ENCODE measurements at regions not wholly inside any gene's neighbourhood (a gene's known extent, or its start where the extent isn't known, plus 50 kb on each side); places are given as distances from the start of the nearest gene placed in this dataset.

DNA sequence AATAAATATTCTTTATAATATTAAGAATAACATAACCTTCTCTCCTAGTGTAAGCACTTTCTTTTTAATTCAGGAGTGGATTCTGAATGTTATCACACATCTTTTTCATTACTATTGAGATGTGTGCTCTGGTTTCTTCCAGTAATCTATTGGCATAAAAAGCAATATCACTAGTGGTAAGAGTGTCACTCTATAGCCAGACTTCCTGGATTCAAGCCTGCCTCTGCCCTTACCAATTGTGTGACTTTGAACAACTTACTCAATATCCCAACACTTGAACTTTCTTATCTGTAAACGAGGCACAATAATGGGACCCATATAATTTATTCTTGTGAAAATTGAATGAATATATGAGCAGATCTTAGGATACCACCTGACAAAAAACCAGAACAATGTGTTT is 71.0 kb downstream of the SEM1 start:
- DNase-seq, result no peak

DNA sequence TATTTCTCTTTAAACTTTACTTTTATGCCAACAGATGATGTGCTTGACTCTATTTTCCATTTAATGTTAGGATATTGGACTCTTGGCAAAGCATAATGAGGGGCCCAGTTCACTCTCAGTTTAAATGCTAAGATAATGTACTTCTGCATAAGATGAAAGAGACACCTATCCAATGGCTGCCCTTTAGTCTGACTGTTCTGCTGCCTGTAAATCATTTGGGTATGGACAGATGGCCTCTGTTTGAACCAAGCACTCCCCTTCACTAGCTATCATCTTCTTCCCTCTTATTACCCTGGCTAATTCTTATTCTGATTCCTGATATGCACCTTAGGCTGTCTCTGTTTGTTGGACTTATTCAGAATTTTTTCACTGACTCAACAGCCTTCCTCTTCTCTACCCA is 72.1 kb downstream of the SEM1 start:
- no peak for DNase-seq

DNA sequence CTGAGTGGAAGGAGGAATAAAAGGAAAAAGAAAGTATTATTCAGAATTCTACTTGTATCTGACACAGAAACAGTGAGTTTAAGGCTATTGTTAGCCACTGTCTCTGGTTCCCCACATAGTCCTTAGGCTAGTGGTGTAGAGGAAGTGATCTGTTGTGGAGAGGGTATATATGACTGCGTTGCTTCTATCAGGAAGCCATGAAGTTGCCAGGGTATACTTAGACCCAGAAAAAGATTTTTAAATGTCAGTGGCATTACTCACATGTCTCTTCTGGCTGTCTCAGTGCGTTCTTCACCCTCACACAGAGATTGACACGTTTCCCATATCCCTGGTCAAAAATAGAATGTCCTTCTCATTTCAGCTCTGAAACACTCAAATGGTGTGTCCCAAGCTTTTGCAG is 72.7 kb downstream of the SEM1 start:
- DNase-seq, result no peak

DNA sequence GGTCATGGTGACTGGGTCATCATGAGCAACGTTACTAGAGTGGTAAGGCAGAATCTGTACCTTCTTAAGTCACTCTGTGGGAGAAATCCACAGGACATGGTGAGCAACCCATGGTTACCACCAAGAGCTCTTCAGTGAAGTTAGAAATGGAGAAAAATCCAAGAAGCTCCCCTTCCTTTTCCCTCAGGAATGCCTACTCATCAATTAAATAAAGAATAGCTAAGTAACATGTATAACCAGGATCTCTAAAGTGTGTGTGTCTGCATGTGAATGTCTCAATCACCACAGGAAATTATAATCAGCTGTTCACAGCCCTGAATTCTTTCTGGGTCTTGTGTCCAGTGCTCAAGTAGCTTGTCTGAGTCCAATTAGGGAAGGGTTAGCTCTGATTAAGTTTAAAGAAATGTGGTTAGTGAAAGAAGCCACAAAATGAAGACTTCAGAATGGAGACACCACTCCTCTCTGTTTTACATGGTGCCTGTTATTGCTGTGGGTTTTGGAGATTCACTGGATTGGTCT is 73.2 kb downstream of the SEM1 start:
- no peak for DNase-seq

DNA sequence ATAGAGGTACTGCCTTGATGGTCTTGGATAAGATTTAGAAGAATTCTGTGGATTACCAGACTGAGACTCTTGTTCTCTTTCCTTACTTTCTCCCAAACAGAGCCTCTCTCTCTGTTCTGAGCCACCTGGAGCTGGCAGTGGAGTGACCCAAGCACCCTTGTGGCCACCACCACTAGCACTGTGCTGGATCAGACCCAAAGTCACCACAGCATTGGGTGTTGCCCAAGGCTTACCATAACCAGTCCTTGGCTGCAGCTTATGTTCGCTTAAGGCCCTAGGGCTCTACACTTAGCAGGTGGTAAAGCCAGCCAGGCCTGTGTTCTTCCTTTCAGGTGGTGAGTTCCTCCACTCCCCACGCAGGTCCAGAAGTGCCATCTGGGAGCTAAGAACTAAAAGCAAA is 79.8 kb downstream of the SEM1 start:
- no peak for DNase-seq

DNA sequence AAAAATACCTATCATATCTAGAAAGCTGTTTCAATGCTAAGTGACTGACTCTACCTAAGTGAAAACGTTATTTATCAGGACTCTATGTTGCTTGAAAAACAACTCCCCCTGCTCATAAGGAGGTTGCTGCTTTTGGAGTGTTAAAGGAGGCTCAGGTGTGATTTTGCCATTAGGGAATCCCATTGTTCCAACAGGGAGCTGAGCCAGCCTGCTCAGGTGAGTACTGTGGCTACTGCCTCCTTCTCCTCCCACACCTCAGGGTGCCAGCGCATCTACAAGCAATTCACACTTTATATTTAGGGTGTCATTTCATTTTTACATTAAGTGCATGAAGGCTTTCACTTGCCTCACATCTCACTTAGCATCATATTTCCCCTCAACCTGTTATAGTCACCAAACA is 84.7 kb downstream of the SEM1 start:
- DNase-seq, result no peak

DNA sequence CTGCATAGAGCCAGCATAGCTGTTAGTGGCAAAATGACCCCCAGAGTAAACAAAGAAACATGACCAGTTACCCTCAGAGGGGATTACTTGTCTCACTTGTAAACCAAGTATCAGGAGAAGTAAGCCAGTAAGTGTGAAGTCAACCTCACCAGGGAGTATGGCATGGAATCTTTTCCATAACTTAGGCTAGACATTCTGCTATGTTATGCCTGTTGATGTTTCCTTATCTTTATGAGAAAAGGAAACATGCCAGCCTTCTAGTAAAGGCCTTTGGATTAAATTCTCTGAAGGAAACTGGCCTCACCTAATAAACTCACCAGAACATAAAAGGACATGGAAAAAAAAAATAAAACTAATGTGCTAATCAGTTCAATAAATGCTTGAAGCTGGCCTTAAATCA is 87.7 kb downstream of the SEM1 start:
- no peak for DNase-seq

DNA sequence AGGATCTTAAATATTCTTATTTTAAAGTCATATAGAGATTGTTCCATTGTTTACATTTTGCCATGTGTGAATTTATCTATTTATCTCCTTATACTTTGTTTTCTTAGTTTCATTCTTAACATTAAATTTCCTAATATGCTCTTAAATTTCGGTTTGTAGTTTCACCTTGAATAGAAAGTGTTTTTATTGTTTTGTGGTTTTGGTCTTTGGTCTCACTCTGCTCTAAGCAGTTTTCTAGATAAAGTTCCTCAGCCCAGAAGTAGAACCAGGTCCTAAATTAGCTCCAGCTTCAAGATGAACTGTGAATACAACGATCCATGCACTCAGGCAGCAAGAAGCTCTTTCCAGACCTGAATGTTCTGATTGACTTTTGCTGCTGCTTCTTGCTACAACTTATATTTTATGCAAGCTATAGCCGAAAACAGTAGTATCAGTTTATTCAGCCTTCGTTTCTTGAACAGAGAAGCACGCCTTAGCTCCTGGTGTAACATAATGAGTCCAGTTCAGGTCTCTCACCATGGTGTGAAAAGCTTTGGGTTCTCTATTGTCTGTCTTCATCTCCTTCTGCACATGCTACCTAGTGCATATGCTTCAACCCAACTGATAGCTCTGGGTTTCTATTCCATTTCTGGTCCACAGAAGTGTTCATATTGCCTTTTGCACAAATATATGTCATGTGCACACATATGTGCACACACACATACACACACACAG is 95.3 kb downstream of the SEM1 start:
- no peak for DNase-seq

DNA sequence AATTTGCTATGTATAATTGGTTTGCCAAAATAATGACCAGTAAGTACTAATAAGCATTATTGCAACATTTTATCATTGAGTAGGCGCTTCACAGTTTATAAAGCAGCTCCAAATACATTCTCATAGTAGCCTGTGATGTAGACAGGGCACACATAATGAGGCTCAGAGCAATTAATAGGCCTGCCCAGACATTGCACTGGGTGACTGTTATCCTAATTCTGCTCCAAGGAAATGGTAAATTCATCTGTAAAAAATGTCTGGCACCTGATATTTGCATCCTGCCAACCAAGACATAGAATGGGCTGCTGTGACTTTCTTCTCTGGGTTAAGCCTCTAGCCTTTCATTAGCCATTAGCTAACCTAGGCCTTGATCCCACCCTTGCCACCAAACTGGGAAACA is 97.6 kb downstream of the SEM1 start:
- DNase-seq, result no peak

DNA sequence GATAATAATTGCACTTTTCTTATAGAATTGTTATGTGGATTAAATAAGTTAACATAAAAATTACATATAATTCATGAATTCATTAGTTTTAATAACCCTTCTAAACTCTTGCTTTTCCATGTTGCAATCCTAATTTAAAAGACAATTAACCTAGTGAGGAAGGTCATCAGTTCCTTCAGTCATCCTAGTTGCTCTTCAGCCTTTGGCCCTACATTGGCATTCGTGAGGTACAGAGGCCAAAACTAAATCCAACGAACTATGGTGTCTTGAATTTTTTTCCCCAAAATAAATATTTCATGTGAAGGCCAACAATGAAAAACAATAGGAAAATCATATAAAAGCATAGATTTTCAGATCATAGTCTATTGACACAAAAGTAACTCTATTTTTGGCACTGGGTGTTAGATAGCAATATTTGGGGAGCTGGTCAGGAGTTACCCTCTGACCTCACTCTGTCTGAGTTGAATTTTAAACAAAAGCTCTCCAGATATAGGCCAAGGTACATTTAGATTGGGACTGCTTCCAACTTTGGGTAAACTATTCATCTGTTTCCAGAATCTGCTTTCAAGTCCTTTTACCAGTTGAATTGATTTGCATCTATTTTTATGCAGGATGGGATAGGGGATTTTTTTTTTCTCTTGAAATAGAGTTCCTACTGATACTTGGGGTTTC is 104.5 kb downstream of the SEM1 start:
- DNase-seq, result no peak

DNA sequence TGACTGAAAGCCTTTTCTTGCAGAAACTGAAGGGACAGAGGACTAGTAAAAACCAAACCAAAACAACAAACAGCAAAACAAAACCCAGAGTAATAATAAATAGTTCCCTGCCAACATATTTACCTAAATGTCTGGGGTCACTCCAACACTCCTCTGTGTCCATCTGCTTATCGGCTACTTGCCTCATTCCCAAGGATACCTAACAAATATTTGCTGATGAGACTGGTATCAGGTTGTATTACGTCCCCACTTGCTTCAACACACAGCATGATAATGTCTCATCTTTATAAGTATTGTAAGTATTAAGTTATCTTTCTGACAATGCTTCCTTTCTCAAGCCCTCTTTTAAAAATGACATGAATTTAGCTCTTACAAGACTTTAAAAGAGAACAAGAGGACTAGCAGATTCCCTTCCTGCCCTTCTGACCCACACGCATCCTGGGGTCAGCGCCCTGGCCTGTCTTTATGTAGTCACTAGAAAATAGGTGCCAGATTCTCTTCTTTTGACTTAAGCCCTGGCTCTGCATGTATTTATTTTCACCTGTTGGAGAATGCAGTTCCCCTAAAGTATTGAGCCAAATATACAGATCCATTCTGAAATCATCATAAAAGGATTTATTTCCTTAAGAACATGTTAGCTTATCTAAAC is 110.2 kb downstream of the SEM1 start:
- DNase-seq, result no peak

DNA sequence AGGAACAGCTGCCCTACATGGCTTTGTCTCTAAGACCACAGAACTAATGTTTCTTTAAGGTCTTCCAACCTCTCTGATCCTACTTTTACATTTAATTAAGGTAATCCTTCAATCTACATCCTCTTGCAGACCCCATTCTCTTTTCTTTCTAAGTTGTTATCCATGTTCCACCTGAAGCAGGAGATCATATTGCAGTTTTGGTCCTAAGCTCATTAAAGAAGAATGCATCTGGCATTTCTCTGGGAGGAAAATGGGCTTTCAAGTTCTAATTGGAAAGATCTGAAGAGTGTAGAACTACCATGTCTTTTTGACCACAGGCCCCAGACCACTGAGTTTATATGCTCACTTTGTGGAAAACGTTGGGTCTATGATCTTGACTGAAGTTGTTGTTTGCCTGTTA is 111.2 kb downstream of the SEM1 start:
- DNase-seq, result no peak

DNA sequence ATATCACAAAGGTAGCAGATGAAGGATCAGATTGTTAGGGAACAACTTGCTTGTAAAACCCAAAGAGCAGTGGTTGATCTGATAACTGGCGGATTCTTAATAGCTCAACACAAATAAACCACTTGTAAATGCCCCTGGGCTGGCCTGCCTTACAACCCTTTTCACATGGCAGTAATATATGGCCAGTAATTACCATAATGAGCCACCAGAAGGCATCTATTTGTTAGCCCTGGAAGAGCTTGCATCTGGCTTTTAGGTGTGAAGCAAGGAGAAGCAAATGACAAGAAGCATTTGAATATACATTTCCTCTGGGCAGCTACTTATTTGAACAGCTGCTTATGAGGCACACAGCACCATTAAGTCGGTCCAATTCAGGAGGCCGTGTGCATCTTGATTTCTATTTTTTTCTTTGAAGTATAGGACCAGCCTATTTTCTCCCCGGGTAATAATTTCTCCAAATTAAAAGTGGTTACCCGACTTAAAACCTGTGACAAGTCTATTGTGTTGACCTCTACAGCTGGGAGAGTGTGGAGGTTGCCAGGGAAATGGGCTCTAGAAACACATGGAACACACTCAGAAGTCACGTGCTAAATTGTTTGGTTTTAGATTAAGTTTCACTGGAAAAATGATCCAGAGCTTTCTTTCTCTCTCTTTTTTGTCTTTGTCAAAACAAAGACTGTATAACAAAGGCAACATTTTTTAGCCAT is 113.4 kb downstream of the SEM1 start:
- peak; percentile 99 for DNase-seq

DNA sequence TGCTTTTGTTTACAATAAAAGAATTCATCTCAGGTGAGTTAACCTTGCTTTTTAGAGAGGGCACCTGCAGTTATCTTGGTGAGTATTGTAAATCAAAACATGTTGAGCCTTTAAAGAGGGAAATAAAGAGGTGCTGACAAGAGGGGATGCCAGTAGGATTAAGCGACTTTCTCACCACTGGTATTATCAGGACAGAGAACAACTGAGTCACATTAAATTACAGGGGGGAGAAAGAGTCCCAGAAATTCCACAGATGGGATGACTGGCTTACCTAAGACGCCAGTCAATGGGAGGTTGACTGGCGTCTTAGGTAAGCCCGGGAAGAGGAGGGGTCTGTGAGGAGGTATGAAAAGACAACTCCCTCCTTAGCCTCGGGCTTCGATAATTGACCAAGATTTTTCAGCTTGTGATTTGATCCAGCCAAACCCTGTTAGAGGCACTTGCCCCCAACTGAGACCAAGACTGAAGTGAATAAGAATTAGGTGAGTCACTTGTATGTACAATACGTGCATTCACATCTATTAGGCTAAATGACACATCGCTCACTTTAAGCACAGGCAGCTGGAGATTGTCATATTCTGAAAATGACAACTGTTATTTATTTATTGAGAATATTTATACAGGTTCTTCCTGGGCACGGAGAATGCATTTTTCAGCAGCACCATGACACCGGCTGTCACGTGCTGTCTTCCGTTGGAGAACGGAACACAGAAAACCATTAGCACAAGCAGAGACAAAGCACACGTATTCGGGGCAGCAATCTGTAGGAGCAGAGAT is 117.6 kb downstream of the SEM1 start:
- peak; percentile 62 for DNase-seq

DNA sequence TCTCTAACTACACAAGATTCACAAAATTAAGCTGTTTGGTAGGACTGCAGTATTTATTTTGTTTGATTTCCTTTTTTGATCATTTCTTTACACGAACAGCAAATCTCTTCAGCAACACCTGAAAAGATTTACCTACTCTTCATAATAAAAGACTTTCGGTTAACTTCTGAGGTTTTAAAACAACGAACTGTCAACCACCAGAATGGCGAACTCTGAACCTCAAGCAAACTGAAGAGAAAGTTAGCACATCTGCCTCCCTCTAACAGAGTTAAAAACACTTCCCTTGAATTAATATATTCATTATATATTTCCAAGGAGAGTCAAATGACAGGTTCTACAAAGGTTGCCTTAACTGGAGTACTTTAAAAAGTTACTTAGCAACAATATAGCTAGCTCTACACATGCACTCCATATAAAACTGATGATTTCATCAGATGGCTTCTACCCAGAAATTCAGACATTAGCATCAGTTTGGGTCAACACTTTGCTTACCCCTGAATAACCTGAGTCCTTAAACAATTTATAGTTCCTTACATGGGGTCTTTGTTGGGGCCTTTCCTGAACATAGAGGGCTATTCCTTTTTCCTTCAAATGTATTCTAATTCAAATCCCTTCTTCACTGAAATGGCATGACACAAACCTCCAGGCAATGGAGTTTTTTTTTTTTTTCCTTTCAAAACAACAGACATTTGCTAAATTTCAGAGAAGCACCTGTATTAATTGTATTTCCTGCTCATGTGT is 118.3 kb downstream of the SEM1 start:
- DNase-seq, result no peak

DNA sequence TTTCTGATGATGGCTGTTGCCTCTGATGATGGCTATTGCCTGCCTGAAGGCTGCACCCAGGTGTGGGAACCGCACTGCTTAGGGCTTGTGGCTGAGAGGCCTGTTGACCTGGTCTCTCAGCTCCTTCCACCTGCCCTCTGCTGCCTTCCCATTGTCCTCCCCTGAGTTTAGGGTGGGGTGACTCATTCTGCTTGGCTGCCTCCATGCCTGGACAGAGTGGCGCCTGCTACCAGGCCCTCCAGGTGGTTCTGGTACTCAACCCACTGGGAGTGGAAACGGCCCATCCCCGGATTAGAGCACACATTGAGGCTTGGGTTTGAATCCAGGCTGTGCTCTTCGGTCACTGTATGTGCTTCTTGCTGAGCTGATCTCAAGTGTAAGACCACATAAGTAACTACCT is 120.6 kb downstream of the SEM1 start:
- DNase-seq, result no peak

DNA sequence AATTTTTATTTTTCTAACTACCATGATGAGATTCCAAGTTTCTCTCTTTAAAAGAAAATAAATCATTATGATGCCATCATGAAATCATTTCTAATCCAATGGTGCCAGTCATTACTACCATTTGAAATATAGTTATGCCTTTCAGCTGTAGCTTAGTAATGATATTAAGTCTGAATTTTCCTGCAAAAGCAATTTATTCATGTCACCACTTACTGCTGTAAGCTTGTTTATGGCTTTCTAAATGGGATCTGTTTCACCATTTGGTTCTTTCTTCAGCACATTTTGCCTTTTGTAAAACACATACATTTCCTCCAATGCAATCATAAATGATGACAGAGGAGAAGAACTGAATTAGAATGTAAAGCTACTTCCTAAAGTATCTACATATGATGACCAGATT is 130.5 kb downstream of the SEM1 start:
- no peak for DNase-seq

DNA sequence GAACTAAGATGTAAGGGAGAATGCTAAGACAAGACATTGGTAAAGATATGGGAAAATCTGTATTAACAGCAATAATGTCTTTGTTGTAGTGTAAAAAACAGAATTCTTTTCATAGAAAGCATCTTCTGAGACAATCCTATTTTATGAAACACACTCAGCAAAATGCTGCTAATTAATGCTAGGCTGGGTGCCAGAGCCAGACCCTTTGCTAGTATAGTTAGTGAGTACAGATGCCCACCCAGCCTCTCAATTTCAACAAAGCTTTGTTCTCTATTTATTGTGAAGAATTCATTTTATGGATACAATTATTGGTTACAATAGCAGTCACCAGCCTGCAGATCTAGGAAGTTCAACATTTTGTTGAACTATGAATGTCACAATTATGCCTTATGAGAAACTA is 131.0 kb downstream of the SEM1 start:
- DNase-seq, result no peak

DNA sequence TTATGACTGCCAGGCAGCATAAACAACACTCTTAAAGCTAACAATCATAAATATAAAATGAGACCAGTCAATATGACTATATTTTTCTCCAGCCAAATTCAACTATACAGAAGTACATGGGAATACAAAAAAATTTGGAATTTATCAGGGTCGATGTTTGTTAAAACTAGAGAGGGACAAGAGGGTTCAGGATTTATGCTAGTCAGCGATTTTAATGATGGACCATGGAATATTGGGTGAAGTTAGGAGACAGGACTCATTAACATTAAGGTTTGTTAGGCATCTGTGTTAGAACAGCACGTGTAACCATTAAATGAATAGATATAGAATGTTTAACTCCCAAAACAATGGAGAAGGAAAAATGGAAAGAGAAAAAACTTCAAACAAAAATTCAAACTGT is 146.2 kb downstream of the SEM1 start:
- DNase-seq, result no peak

DNA sequence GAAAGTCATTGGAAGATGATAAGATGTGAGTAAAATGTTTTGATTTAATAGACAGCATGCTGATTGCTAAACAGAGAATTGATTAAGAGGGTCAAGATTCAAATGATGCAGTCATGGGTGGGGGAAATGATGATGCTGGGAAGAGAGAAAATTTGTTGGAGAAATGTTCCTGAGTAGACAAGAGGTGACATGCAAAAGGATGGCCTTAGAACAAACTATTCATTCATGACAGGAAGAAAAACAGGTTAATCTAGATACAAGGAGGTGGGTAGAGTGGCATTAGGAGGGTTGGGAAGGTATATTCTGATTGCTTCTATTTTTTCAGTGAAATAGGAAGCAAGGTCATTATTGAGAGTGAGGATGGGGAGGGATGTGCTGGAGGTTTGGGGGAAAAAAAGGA is 146.7 kb downstream of the SEM1 start:
- no peak for DNase-seq

DNA sequence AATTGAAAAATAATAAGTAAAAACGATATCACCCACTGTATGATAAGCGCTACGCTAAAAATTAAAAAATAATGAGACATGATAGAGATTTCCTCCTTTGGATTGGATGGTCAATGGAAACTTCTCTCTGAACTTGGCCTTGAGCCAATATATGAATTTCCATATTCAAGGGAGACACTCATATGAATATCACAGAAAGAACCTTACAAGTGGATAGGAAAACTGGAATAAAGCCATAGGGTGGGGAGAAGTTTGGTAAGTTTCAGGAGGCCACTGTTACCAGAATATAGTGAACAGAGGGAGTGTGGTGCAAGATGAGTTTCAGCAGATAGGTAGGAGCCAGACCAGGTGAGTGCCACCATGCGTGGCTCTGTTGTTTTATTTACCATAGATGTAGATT is 147.2 kb downstream of the SEM1 start:
- no peak for DNase-seq

DNA sequence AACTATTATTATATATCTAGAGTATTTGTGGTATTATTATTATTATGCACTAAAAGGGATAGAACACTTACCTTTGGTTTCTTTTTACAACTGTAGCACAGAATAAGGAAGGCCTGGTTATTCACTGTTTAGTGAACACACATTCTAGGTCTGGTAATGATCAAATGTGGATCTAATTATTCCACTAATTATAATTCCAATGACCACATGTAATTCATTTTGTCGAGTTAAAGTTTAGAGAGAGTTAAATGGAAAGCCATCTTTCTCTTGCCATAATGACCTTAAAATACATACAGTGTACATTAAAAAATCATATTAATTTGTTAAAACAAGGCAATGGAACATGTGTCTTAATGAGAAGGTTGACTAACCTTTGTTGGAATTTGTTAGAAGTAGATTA is 147.8 kb downstream of the SEM1 start:
- DNase-seq, result no peak
